ENCODE measurements at regions not wholly inside any gene's neighbourhood (a gene's known extent, or its start where the extent isn't known, plus 50 kb on each side); places are given as distances from the start of the nearest gene placed in this dataset.

DNA sequence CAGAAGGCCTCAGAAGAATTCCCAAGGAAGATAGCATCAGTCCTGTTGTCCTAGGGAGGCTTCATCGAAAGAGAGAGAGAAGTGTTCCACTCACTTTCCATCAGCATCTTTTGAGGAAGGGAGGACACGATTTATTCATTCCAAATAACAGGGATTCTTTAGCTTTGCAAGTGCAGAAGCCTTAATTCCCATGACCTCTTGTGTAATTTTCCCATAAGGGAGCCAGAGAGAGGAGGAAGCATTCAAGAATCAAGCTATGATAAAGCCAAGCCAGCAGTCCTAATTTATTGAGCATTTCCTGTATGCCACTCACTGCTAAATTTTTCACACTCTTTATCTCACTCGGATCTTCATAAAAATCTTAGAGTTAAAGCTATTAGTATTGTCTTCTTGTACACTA lies 169.7 kb upstream of the MITF start:
- ChIA-PET POLR2A (no interaction called here), CTCF (no interaction called here)

DNA sequence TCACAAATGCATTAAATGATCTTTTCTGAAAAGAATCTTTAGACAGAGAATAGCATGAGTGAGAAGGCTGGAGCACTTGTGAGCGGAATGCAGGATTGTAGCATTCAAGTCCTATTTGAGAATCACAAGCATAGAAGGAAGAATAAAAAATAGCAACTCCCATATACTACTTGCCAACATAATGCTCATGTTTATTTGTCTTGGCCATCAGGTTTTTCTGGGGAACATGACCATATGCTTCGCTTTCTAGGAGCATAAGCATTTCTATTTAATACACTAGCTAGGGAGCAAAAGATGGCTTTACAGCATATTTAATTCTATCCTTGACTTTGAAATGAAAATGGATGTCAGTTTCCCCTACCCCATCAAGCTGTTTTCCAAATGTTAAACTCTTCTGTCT lies 170.3 kb upstream of the MITF start:
- Histone ChIP-seq H3K4me3 (ENCODE audit: low read depth, low read length) (no peak overlapping the region), H3K9me3 (ENCODE audit: control insufficient read depth, insufficient read depth, low read length) (no peaks in the 10 kb centered on the region), H3K27ac (ENCODE audit: low read depth, low read length) (no peak overlapping the region), H3K27me3 (ENCODE audit: control insufficient read depth, insufficient read depth, low read length) (no peaks in the 10 kb centered on the region)
- CTCF ChIA-PET = no interaction called here
- POLR2A ChIA-PET = no interaction called here
- DNase-seq (ENCODE audit: low read depth, low spot score) = no peak
- TF ChIP-seq, protein P1, sequence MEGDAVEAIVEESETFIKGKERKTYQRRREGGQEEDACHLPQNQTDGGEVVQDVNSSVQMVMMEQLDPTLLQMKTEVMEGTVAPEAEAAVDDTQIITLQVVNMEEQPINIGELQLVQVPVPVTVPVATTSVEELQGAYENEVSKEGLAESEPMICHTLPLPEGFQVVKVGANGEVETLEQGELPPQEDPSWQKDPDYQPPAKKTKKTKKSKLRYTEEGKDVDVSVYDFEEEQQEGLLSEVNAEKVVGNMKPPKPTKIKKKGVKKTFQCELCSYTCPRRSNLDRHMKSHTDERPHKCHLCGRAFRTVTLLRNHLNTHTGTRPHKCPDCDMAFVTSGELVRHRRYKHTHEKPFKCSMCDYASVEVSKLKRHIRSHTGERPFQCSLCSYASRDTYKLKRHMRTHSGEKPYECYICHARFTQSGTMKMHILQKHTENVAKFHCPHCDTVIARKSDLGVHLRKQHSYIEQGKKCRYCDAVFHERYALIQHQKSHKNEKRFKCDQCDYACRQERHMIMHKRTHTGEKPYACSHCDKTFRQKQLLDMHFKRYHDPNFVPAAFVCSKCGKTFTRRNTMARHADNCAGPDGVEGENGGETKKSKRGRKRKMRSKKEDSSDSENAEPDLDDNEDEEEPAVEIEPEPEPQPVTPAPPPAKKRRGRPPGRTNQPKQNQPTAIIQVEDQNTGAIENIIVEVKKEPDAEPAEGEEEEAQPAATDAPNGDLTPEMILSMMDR (IDR thresholded peaks at IDR 0.05; ENCODE audit: low read depth, low read length) = no peak

More for the DNA sequence above, 169.7 kb upstream of the MITF start:
- TF ChIP-seq, protein P1 (IDR thresholded peaks at IDR 0.05; ENCODE audit: low read depth, low read length) = no peak
- H3K9me3 ChIP-seq (ENCODE audit: control insufficient read depth, insufficient read depth, low read length) = no peaks in the 10 kb centered on the region
- H3K4me3 ChIP-seq (ENCODE audit: low read depth, low read length) = no peak overlapping the region
- H3K27ac ChIP-seq (ENCODE audit: low read depth, low read length) = no peak overlapping the region
- no peaks in the 10 kb centered on the region for H3K27me3 ChIP-seq (ENCODE audit: control insufficient read depth, insufficient read depth, low read length)
- no peak for DNase-seq (ENCODE audit: low read depth, low spot score)

DNA sequence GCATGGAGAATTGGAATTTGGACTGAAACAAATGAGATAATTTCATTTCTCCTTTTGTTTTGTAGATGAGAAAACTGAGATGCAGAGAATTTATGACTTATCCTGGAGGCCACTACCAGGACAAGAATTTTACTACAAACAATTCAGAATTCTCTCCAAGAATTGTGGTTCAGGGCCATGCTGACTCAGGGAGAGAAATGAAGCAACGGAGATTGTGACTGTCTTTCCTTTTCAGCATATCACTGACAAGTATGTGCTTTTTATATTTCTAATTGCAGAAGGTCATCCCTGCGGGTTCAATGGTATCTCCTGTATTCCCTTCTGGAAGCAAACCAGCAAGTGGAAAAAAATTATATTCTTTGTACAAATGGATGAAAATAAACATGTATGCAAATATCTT lies 170.8 kb upstream of the MITF start:
- H3K9me3 ChIP-seq (ENCODE audit: control insufficient read depth, insufficient read depth, low read length) = no peaks in the 10 kb centered on the region
- H3K27ac ChIP-seq (ENCODE audit: low read depth, low read length) = no peak overlapping the region
- no peaks in the 10 kb centered on the region for H3K27me3 ChIP-seq (ENCODE audit: control insufficient read depth, insufficient read depth, low read length)
- H3K4me3 ChIP-seq (ENCODE audit: low read depth, low read length) = no peak overlapping the region
- no peak for DNase-seq (ENCODE audit: low read depth, low spot score)
- POLR2A ChIA-PET = no interaction called here
- CTCF ChIA-PET = no interaction called here
- TF ChIP-seq, protein P1 (IDR thresholded peaks at IDR 0.05; ENCODE audit: low read depth, low read length) = no peak

DNA sequence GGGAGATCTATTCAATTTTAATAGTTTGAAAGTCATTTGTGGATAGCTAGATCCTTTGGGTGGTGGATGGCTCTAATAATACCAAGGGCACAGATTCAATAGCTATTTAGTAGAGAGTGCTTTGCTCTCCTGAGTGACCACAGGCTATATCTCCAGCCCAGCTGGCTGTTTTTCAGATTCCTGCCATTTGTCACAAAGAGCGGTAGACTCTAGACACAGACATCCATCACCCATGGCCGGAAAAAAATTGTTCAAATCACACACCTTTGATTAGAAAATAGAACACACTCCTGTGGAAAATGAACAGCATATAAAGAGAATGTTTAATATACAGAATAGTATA lies 171.6 kb upstream of the MITF start:
- CTCF ChIA-PET = no interaction called here
- Histone ChIP-seq H3K27me3 (ENCODE audit: control insufficient read depth, insufficient read depth, low read length) (no peaks in the 10 kb centered on the region), H3K4me3 (ENCODE audit: low read depth, low read length) (no peak overlapping the region), H3K27ac (ENCODE audit: low read depth, low read length) (no peak overlapping the region), H3K9me3 (ENCODE audit: control insufficient read depth, insufficient read depth, low read length) (no peaks in the 10 kb centered on the region)
- DNase-seq (ENCODE audit: low read depth, low spot score) = no peak
- POLR2A ChIA-PET = no interaction called here
- TF ChIP-seq, protein P1 (IDR thresholded peaks at IDR 0.05; ENCODE audit: low read depth, low read length) = no peak

DNA sequence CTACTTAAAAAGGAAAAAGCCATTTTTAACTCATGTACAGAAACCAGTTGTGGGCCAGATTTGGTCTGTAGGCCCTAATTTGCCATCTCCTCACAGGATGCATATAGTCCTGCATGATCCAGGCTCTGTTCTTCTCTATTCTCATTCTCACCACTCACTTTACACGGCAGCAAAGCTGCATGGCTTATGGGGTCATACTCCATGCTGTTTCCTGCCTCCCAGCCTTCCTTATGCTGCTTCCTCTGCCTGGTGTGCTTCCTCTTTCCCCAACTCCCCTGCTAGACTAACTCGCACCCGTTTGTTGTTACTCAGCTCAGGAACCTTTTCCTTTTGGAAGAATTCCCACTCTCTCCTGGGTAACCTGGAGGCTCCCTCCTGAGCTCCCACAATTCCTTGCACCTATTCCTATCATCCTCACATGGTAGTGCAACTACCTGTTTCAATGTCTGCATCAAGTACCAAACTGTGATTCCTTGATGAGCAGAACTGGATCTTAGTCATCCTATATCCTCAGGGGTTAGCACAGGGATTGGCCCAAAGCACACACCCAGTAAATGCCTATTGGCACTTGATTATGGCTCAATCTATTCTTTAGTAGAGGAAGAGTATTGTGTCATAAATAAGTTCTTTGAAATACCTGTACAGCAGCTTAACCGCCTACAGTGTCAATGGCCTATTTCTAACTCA lies 172.1 kb upstream of the MITF start:
- TF ChIP-seq, protein P1 (IDR thresholded peaks at IDR 0.05; ENCODE audit: low read depth, low read length) = no peak
- CTCF ChIA-PET = no interaction called here

More for the DNA sequence above, 172.1 kb upstream of the MITF start:
- H3K27me3 ChIP-seq (ENCODE audit: control insufficient read depth, insufficient read depth, low read length) = no peaks in the 10 kb centered on the region
- POLR2A ChIA-PET = no interaction called here
- no peak overlapping the region for H3K4me3 ChIP-seq (ENCODE audit: low read depth, low read length)
- no peak overlapping the region for H3K27ac ChIP-seq (ENCODE audit: low read depth, low read length)
- H3K9me3 ChIP-seq (ENCODE audit: control insufficient read depth, insufficient read depth, low read length) = no peaks in the 10 kb centered on the region
- DNase-seq (ENCODE audit: low read depth, low spot score) = no peak

Measured in AG04450 (cell line).